GM19324 (cell line): ENCODE measurements at regions not wholly inside any gene's neighbourhood (a gene's known extent, or its start where the extent isn't known, plus 50 kb on each side); places are given as distances from the start of the nearest gene placed in this dataset.

ENCODE experiments used
- ATAC-seq: cut with Tn5 transposase; IDR thresholded peaks from one replicate; pipeline ENCODE4 v1.9.1; 2021; ENCODE audit warnings: mild to moderate bottlenecking, moderate library complexity; ENCODE audit not compliant: unreplicated experiment, low FRiP score

DNA sequence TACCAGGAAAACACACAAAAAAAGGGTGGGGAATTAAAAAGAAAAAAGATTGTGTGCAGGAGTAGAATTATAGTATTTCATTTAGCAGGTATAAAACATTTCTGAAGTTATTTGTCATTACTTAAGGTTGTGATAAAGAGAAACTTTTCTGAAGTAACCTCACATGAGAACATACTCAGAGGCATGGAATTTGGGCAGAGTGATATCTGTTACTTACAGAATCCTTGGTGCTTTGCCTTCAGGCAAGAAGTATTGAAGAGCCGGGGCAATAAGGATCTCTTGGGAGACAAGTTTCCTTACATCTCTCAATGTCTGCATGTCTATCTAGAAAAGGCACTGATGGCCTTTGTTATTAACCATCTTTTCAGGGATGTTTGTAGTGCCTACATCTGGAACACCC lies 179.7 kb upstream of the ROBO1 start:
- ATAC-seq, result no peak

DNA sequence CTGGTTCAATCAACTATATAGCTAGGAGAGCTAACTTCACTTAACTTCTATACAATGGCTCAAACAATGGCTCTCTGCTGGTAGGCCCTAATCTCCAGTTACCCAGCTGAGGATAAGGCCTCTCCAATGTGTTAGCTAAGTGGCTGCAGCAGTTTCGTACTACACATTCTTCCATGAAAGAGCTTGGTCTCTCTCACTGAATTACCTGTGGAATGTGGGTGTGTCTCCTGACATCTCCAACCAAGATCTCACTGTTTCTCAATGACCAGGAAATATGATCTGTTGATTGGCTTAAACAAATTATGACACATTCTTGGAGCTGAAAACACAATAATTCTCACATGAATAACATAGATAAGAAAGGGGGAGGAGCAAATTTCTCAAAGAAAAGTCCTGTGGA lies 169.8 kb upstream of the ROBO1 start:
- ATAC-seq, result no peak

DNA sequence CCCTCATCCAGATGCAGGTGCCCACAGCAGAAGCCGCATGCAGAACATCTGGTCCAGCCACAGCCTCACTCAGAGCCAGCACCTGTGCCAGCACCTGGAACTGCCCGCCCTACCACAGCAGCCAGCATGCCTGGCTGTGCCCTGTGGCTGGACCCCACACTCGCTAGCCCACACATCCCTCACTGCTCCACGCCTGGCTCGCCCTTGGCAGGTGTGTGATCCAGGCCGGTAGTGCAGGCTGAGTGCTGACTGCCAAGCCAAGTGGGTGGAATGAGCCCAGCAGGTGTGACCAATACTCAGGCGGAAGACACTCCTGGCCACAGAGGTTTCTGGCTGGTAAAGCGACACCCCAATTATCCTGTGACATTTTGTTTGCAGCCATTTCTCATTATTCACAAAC lies 162.4 kb upstream of the ROBO1 start:
- ATAC-seq, result no peak

DNA sequence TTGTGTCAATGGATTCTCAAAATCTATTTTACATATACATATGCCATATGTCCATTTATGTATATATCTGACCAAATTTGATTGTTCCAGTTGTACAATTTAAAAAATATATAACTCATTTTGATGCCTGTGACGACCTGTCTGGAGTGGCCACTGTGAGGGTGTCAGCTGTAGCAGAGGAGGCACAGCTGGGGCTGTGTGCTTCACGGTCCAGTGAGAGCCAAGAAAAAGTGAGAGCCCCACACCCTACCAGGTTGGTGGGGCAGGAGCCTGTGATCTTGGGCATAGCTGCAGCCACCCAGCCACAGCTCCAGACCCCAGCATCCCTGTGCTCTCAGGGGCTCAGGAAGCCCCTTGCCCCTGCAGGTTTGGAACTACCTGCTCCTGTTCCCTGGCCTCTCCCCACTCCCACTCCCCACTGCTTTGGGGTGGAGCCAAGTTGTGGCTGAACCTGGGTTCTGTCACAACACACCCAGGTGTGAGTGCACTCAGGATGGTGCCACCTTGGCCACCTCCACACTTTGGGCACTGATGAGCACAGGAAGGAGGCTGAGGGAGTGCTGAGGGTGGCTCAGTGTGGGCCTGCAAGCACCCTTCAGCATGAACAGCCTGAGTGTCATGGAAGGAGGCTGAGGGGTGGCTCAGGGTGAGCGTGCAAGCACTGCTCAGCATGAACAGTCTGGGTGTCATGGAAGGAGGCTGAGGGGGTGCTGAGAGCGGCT lies 161.1 kb upstream of the ROBO1 start:
- no peak for ATAC-seq

DNA sequence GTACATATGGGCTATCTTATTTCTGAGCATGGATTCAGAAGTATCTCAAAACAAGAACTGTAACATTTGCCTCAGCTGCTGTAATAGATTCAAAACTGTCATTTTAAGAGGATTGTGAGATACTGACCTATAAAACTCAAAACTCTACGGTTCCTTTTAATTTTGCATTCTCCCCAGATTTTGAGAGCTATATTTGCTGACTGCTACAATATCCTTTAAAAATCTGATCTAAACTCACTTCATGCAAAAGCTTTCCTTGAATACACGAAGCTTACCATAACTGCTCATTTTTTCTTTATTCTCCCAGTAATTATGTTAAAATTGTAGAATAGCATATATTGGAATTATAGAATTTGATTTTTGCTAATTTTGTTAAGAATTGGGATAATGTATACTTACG lies 158.7 kb upstream of the ROBO1 start:
- ATAC-seq, result no peak

DNA sequence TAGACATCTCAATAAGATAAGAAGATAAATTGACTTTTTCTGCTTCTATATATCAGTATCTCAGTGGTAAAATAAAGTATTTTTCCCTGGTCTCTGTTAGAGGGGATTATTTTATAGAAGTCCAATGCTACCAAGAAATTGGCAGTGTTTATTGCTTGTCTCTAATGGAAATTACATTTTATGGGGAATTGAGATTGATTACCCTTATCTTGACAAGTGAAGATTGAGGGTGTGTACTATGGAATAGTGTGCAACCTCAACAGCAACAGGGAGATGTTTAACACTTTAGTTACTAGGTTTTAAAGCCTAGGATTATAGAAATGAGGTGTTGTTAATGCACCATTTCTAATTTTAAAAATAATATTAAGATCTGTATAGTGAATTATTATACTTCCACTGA lies 154.8 kb upstream of the ROBO1 start:
- ATAC-seq, result no peak

DNA sequence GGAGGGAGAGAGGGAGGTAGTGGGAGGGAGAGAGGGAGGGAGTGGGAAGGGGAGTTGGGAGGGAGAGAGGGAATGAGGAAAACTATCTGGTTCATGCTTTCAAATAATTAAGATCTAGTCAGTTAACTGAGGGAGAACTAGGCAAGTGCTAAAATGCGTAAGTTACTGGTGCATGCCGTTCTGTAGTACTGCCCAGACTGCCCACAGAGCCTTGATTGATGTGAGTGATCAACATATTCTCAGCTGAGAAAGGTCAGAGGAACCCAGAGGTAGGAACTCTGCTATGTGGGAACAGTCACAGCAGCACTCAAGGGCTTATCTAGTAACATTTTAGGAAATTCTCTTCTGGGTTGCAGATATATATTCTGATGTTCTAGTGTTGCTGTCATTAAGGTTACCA lies 149.8 kb upstream of the ROBO1 start:
- no peak for ATAC-seq

DNA sequence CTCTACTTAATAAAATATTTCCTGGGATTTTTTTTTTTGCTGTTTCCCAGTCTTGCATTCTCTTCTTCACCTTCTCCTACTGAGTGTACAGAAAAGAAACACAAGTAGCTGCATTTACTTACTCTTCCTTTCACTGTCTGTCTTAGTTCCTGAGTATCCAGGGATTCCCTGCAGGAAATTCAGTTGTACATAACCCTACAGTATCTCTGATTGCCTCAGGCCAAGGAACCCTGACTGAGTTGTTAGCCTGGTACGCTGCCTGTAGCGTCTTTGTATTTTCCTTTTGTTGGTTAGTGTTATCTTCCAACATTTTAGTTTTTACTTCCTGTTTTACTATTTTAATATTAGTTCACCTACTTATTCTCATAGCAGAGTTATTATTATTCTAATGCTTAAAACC lies 142.5 kb upstream of the ROBO1 start:
- ATAC-seq, result no peak

DNA sequence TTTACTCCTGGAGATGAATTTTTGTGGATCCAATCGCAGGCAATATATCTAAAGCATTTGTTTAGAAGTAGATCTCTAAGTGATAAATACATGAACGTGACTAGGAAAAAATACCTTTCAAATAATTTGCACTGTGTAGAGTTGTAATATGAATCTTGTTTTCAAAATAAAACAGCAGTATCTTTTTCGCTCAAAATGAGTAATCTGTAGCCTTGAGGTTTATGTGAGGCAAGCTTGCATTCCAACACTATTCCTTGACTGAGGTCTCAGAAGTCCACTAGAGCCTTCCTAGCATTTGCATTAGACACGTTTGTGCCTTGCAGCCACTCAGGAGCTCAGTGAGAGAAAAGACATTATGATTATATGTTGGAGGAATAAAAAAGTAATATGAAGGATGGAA lies 138.3 kb upstream of the ROBO1 start:
- ATAC-seq, result no peak

DNA sequence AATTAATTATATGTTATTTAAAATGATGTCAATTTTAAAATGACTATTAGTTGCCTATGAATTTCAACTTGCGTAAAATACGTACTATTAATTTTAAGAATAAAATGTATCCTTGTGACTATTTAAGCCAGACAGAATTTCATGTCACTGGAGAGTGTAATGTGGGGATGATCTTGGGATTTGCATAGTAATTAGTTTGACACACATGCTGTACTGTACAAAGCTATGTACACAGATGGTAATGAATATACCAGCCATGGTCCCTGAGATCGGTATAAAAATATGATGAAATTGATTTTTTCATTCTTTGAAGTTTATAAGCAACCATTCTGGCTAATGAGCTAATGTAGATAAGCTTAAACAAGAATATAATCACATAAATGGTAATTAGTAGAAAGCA lies 134.4 kb upstream of the ROBO1 start:
- ATAC-seq, result no peak

DNA sequence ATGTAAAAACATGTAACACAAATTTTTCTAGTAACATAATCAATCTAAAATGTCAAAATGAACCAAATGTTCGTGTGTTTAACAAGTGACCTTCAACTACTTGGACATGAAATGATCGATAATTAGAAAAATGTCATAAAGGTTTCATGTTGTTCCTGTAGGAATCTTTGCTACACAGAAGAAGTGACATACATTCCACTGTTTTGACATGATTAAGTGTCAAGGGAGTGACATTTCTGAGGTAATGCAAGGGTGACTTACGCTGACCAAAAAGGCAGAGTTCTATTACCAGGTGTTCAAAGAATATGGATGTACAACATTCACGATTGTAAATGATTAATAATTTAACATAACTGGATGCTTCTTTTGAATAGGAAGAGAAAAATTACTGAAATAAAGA lies 131.1 kb upstream of the ROBO1 start:
- no peak for ATAC-seq

DNA sequence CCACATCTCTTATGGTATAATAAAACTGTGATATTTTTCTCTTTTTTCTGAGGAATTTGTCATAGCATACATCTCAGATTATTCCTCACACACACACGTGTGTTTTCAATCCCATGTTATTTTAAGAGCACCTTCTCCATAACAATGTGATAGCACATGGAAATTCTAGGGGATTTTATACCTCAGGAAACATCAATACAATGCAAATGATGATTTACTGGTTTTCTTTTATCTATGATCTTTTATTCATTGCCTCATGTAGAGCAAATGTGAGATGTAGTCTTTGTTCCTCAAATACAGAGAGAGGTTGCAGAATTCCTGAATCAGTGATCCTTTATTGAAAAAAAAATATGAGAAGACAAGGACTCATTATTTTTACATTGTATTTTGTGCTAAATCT lies 128.3 kb upstream of the ROBO1 start:
- ATAC-seq, result no peak

DNA sequence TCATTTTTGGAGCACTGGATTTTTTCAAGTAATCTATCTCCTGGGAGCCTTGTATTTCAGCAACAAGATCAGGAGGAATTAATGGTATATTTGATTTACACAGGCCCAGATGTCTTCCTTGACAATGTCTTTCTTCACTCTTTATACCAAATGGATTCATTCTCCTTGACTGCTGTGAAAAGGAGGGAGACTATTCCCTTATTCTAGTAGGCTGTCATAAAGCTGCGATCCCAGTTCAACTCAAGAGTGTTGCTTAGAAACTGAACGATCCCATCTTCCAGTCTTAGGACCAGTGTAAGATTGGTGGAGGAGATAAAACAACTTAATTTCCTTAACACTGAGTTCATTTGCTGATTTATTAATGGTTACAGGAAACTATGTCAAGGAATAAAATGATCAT lies 119.4 kb upstream of the ROBO1 start:
- no peak for ATAC-seq

DNA sequence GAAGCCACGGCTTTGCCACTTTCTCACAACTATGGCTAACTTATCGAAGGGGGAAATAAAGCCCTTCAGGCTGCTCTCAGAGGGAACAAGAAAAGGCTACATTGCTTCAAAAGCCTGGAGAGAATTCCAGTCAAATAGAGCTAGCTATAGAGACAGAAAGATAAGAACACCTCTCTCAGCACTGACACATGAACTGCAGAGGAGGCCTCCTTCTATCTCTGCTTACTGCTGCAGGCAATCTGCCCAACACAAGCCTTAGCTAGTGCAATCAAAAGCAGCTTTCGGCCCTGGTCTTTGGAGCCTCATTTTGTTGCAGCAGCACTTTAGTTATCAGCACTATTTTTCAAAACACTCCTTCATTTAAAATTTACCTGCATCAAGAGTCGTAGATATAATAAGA lies 118.4 kb upstream of the ROBO1 start:
- no peak for ATAC-seq

DNA sequence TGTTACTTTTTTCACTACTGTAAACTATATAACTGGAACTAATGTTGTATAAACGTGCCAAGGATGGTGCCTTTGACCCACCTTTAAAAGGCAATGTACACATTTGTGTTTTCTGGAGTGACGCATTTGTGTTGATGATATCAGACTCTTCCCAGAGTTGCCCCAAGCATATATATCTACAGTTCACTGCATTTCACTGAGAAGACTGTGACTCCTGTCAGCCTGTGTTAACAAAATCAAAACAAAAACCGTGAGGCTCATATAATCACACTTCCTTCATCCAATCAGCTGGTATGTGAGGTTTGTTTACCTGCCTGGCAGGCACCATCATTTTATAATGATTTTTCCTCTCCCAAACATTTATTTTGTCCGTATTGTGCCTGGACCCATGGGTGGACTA lies 117.6 kb upstream of the ROBO1 start:
- no peak for ATAC-seq

DNA sequence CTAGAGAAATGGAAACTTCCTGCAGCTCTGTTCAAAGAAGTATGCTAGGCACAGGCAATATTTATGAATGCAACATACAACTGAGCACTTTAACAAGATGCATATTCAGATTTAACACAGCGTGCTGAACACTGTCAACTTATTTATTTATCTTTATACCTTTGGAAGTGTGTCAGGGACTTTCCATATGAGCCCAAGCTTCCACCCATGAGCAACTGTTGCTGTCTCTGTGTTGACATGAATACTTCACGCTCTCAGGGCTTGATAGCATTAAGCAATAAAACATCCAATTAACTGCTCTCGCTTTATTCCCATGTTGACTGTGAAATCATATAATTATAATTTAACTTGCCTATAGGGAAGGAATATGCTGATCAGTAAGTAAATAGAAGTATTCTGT lies 116.6 kb upstream of the ROBO1 start:
- no peak for ATAC-seq

DNA sequence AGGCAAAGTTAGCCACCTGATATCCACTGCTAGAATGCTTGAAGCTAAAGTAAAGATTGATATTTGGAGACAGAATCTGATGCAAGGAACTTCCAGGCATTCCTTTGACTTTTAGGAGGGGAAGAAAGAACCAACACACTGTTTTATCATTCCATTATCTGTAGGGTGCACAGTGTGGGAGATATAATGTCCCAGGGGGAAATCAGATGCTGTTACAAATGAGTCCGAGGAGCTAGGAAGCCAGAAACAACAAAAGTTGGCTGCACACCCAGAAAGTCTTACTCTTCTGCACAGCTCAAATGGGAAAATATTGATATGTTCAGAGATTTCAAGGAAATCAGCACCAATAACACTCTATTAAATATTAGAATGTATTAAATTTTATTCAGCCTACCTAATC lies 113.6 kb upstream of the ROBO1 start:
- no peak for ATAC-seq

DNA sequence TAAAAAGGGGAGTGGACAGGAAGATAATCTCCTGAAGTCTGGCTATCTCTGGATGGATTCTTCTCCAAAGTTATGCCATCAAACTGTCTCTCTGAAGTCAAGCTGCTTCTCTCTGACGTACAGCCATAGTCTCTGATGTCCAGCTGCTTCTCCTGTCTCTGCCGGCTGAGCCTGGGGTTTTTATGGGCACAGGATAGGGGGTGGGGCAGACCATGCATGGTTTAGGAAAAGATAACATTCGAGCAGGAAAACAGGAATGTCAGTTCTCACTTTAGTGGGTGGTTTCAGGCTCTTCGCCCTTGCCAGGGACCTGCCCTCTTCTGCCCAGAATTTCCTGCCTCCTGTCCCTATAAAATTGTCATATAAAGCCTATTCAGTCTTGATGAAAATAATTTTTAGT lies 110.9 kb upstream of the ROBO1 start:
- no peak for ATAC-seq

DNA sequence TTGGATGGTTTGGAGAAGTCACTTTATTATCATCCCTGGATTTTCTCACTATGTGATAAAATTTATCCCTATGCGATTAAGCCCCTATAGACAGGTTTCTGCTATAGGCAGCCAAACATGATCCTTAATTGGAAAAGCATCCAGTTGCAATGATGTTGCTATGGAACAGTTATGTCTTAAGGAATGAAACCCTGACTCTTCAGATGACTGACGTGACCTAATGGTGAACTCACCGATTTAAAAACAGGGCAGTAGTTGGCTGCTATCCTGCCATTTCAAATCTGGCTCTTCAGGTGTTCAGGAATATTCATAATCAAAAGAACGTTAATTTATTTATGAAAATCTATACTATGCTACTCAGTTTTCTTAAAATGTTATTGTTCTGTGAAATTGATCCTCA lies 106.8 kb upstream of the ROBO1 start:
- ATAC-seq, result no peak

DNA sequence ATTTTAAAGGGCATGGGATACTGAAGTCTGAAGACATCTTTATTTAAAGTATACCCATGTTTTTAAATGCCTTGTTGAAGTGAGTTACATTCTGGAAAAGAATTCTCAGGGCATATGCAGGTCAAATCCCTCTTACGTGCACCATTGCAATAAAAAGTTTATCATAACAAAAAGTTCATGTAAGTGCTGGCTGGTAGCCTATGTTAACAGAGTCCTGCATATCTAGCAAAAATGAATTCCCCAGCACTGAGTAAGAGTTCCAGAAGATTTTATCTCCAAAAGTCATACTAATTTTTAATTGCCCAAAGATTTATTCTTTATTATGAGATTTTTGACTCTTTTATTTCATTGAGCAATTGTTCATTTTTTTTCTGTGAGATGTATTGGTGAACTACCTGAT lies 104.7 kb upstream of the ROBO1 start:
- ATAC-seq, result no peak

DNA sequence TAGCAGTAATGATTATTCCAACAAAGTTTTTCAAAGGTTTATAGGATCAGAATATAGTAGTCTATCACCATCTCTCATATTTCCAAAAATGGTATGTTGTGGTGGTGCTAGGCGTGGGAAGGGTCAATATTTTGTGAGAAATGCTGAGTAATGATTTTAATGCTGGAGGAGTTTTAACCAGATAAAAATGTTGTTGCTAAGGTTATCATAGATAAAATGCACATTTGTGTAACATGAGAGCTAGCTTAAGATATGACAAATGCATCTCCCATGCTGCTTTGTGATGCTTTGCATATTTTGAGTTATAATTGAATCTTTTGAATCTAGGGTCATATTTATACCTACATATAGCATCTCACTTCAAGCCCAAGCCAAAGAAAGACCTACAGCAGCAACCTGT lies 103.9 kb upstream of the ROBO1 start:
- ATAC-seq, result no peak

DNA sequence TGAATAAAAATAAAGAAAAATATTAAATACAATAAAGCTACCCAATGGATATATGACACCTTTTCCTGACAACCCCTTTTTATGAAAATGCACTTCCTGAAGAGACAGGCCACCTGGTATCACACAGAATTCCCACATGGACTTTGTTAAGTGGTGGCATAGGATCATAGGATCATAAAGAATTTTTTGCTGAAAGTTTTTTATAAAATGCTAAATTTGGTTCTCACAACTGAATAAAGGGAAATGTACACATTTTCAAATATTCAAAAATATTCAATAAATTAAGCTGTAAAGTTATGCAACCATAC lies 102.5 kb upstream of the ROBO1 start:
- no peak for ATAC-seq
